ENCODE measurements at regions not wholly inside any gene's neighbourhood (a gene's known extent, or its start where the extent isn't known, plus 50 kb on each side); places are given as distances from the start of the nearest gene placed in this dataset.

GRCh38 chr6:37551867-37552266 lies 52.2 kb upstream of the CCDC167 start:
- H3K9me3 ChIP-seq (ENCODE audit: control insufficient read depth, low read depth, low read length) = no peaks in the 10 kb centered on the region
- H3T11ph ChIP-seq (ENCODE audit: low read length) = no peak overlapping the region
- no peaks in the 10 kb centered on the region for H3K23me2 ChIP-seq (ENCODE audit: insufficient read length, low read depth, low read length, poor library complexity, severe bottlenecking)
- no peak overlapping the region for H3K27ac ChIP-seq (ENCODE audit: insufficient read length, low read depth, low read length)
- H3K14ac ChIP-seq (ENCODE audit: insufficient read depth, low read length) = no peak overlapping the region
- WGBS (ENCODE audit: extremely low coverage, insufficient read length, low lambda C conversion rate) = no CpG with 5 or more reads among the region's 10 CpGs
- H3K56ac ChIP-seq (ENCODE audit: insufficient read length, low read depth, low read length) = no peak overlapping the region
- no peak overlapping the region for H2BK5ac ChIP-seq (ENCODE audit: insufficient read length, low read length)
- H3K36me3 Mint-ChIP-seq (ENCODE audit: insufficient read depth in 1 of 3, low read depth in 3 of 3) = no peaks in the 10 kb centered on the region
- peaks cover 8 to 9% of the 10 kb centered on the region in 2 experiments for H3K4me1 Mint-ChIP-seq
- no peak overlapping the region for H3K18ac ChIP-seq (ENCODE audit: insufficient read length, low read depth, low read length)
- no peak overlapping the region for H3K4ac ChIP-seq (ENCODE audit: low read depth, low read length)
- no peaks in the 10 kb centered on the region; the same call in 1 of the 2 replicates for H3K4me1 ChIP-seq (ENCODE audit: insufficient read depth, low read length)
- no peak overlapping the region for H4K8ac ChIP-seq (replicated peaks; ENCODE audit: insufficient read length, low read depth, low read length)
- no peak overlapping the region for H2BK15ac ChIP-seq (ENCODE audit: low read depth, low read length)
- H2BK12ac ChIP-seq (ENCODE audit: insufficient read length, low read depth, low read length) = no peak overlapping the region
- H2AK5ac ChIP-seq (ENCODE audit: insufficient read length, low read length) = no peak overlapping the region
- no peaks in the 10 kb centered on the region for H4K20me1 ChIP-seq (ENCODE audit: control insufficient read depth, insufficient read depth, insufficient read length)
- H3K79me2 ChIP-seq (ENCODE audit: insufficient read depth, low read length) = no peaks in the 10 kb centered on the region
- no peaks in the 10 kb centered on the region; the same call in 1 of the 2 replicates for H3K27me3 ChIP-seq (ENCODE audit: insufficient read depth, low read length)
- H3K9ac ChIP-seq (ENCODE audit: extremely low read depth, insufficient read length, low read length) = no peak overlapping the region
- no peak for TF ChIP-seq CTCF (conservative IDR thresholded peaks at IDR 0.05)
- H3K27ac Mint-ChIP-seq = no peak overlapping the region
- no peak overlapping the region for H2BK20ac ChIP-seq (ENCODE audit: low read depth, low read length, poor library complexity, severe bottlenecking)
- no peak overlapping the region for H4K91ac ChIP-seq (ENCODE audit: insufficient read length, low read depth, low read length)
- no peak for DNase-seq
- H2AFZ ChIP-seq (ENCODE audit: low read length) = no peak overlapping the region
- no peak overlapping the region for H2BK120ac ChIP-seq (ENCODE audit: low read depth, low read length, poor library complexity, severe bottlenecking)
- no peak overlapping the region for H3K23ac ChIP-seq (ENCODE audit: insufficient read length, low read depth, low read length)
- H3K79me1 ChIP-seq (ENCODE audit: insufficient read depth, low read depth, low read length, poor library complexity, severe bottlenecking) = no peaks in the 10 kb centered on the region
- no peak overlapping the region for H3K4me2 ChIP-seq (ENCODE audit: insufficient read depth, insufficient read length, low read length)
- H4K5ac ChIP-seq (ENCODE audit: insufficient read length, low read depth, low read length) = no peak overlapping the region
- peaks cover 5% of the 10 kb centered on the region for H3K27me3 Mint-ChIP-seq (ENCODE audit: low read depth)
- H3K9me3 Mint-ChIP-seq = no peaks in the 10 kb centered on the region
- no peak overlapping the region for H3K4me3 Mint-ChIP-seq

Data from H9 (cell line).